GM12872 (cell line): ENCODE measurements at regions not wholly inside any gene's neighbourhood (a gene's known extent, or its start where the extent isn't known, plus 50 kb on each side); places are given as distances from the start of the nearest gene placed in this dataset.

Experiments used
- TF ChIP-seq, protein P1 (sequence below): IDR thresholded peaks from 3 replicates; pipeline ENCODE4 v1.5.1; 2011; ENCODE audit warnings: low read depth, mild to moderate bottlenecking, low read length, moderate library complexity; ENCODE audit not compliant: insufficient read depth

DNA sequence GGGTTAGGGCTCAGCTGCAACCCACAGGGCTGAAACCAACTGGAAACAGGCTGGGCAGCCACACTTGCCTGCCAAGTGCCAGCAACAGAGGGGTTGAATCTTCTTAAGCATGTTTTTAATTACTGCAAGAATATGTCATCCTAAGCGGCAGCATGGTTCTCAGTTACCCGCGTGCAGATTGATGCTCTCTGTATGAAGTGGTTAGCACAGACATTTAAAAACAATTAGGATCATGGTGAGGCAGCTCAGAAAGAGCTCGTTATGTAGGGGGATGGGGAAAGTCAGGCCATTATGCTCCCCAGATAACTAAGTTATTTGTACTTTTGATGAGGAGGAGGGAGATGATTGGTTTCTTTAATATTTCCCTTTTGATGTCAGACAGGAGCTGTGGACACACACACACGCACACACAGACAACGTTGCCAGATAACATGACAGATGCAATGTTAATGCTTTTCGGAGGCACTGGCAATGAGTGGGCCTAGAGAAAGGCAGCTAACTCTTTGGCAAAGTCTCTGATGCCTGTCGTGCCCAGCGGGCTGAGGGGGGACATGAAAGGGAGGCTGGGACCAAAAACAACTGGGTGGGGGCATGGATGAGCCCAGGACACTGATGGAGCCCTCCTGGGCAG, 389.7 kb downstream of the NXPE2 start:
- TF ChIP-seq, protein P1, sequence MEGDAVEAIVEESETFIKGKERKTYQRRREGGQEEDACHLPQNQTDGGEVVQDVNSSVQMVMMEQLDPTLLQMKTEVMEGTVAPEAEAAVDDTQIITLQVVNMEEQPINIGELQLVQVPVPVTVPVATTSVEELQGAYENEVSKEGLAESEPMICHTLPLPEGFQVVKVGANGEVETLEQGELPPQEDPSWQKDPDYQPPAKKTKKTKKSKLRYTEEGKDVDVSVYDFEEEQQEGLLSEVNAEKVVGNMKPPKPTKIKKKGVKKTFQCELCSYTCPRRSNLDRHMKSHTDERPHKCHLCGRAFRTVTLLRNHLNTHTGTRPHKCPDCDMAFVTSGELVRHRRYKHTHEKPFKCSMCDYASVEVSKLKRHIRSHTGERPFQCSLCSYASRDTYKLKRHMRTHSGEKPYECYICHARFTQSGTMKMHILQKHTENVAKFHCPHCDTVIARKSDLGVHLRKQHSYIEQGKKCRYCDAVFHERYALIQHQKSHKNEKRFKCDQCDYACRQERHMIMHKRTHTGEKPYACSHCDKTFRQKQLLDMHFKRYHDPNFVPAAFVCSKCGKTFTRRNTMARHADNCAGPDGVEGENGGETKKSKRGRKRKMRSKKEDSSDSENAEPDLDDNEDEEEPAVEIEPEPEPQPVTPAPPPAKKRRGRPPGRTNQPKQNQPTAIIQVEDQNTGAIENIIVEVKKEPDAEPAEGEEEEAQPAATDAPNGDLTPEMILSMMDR: no peak

DNA sequence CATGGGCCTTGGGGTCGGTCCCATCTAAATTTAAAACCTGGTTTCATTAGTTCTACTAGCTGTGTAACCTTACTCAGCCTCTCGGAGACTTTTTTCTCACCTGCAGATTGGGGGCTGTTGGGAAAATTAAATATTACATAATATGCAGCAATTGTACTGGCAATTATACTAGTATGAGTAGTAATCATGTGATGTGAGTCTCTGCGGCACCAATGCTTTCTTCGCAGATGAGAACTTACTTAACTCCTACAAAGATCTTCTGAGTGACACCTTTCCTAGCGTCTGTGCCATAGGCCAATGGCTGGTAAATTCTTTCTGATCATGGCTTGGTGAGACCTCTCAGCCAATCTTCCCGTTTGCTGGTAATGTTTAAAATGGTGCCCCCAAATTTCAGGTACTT, 391.3 kb downstream of the NXPE2 start:
- TF ChIP-seq, protein P1: no peak

DNA sequence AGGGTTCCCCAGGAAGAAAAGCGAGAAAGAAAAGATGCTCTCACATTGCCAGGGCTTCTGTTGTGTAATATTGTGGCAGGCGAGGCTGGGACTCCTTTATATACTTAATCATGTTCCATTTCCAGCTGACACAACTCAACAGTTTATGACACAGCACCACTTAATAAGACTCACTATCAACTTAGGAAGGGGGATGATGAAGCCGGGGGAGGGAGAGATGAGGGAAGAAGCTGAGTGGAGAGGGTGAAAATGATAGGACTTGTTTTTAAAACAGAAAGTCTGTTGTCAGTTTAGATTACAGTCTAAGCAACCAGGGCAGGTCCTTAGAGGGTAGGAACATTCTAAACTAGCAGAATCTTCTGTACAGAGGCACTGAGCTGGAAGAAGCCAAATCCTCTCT, 397.0 kb downstream of the NXPE2 start:
- TF ChIP-seq, protein P1: no peak

DNA sequence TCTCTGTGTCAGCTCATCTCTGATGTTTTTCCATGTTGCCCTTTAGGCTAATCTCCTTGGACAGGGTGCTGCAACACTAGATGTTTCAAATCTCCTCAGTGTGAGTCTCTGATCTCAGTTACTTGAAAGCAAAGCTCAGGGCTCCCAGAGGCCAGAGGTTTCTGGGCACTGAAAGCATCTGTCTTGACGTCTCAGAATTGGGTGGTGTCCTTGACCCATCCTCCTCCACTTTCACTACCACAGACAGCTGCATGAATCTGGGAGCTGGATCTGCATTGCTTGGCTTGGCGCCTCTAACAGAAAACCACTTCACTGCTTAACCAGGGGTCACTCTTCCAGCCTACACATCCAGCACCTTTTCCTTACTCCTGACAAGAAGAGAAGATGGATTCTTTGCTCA, 399.4 kb downstream of the NXPE2 start:
- TF ChIP-seq, protein P1: no peak

DNA sequence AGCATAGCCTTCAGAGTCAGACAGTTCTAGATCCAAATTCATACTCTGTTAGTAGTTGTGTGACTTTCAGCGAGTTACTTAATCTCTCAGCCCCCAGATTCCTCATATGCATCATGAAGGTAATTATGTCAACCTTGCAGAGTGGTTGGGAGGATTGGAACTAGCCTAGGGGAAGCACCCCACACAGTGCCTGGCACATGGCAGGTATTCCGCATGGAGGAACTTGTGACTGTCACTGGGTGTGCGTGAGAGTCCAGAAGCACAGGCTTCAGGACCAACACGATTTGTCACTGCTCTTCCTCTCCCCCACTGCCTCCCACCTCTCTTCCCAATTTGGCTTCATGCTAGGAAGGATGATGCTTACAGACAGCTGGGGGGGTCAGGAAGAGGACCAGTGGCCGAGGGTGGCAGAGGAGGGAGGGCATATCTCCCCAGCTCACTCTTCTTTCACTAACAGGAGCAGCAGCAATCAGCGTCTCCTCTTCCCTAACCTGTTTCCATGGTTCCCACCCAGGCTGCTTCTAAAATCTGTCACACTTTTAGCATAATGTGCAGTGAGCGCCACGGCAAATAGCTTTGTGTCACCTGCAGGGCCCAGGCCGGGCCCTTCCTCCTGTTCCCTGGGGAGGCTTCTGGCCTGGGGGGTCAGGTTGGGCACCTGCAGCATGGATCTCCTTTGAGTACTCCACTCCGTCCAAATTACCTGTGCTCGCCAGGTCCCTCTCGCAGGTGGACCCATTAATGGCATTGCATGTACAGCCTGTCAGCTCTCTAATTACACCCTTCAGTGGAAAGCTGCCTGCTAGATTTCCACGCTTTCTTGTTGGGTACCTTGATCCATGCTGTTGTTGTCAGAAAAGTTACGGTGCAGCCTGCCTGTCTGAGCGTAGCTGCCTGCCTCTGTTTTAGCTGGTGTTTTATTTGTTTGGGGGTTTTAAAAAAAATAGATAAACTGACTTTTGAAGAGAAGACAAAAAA, 400.4 kb downstream of the NXPE2 start:
- TF ChIP-seq, protein P1: no peak

DNA sequence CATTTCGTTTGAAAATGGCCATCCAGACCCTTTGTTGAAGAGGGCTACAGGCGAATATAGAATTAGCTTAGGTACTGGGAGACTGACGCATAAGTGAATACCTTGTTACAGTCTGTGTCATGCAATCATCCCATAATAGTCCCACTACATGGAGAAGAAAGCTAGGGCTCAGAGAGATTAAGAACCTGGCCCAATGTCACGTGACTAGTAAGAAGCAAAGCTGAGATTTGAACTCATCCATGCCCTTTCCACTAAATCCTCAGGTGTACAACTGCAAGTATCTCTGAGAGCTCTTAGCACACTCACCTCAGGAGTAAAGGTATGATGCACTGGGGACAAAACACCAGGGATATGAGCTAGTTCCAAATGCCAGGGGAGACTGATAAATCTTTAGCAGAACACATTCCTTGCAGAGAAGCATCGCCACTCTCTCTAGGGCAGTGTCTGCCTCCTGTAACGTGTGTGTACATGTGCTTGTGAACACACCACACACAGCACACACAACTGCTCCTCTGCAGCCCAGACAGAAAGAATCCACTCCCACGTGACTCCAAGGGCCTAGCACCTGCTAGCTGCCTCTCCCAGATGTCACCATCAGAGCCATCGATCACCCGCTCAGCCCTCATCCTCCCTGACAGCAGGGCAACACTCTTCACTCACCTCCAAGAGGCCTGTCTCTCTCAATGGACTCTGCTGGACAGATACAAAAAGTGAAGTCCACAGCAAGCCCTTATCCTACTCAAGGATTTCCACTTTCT, 402.8 kb downstream of the NXPE2 start:
- TF ChIP-seq, protein P1: no peak

DNA sequence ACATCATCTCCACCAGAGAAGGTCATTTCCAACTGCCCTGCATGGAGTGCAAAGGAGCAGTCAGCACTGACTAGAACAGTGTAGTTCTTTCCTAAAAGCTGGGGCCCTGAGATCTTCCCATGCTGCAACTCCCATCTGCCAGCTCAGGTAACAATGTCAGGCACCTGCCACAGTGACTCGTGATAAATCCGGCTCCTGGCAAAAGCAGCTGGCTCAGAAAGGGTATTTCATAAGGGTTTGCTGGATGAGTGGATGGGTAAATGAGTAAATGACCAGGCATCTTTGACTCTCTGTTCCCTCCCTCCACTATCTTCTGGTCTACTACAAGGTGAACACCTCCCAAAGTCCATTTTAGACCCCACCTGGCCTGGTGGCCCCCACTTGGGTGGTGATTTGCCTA, 403.6 kb downstream of the NXPE2 start:
- TF ChIP-seq, protein P1: no peak
